ENCODE measurements at regions not wholly inside any gene's neighbourhood (a gene's known extent, or its start where the extent isn't known, plus 50 kb on each side); places are given as distances from the start of the nearest gene placed in this dataset.

DNA sequence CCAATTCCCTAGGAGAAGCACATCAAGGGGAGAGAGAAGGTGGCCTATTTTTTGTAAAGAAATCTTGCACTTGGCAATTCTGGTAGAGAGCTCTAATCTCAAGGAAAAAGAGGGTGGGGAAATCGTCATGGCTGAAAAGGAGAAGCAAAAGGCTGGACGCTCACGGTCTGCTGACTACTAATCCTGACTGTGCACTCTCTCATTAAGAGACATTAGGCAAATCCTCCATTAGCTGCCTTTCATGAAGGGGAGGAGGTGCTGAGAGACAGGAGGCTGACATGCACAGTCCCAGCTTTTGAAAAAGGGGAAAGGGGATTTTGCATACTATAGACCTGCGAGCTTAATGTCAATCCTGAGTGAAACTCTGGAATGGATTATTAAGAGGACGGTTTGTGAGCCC lies 170.0 kb downstream of the NR2F2 start:
- H3K27me3 ChIP-seq: no peaks in the 10 kb centered on the region
- H3K9me3 ChIP-seq (ENCODE audit: low read depth): no peaks in the 10 kb centered on the region
- TF ChIP-seq, protein P1, sequence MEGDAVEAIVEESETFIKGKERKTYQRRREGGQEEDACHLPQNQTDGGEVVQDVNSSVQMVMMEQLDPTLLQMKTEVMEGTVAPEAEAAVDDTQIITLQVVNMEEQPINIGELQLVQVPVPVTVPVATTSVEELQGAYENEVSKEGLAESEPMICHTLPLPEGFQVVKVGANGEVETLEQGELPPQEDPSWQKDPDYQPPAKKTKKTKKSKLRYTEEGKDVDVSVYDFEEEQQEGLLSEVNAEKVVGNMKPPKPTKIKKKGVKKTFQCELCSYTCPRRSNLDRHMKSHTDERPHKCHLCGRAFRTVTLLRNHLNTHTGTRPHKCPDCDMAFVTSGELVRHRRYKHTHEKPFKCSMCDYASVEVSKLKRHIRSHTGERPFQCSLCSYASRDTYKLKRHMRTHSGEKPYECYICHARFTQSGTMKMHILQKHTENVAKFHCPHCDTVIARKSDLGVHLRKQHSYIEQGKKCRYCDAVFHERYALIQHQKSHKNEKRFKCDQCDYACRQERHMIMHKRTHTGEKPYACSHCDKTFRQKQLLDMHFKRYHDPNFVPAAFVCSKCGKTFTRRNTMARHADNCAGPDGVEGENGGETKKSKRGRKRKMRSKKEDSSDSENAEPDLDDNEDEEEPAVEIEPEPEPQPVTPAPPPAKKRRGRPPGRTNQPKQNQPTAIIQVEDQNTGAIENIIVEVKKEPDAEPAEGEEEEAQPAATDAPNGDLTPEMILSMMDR (IDR thresholded peaks at IDR 0.05; ENCODE audit: low read depth, low read length): no peak
- H3K36me3 ChIP-seq: no peaks in the 10 kb centered on the region
- H3K27ac ChIP-seq: no peak overlapping the region
- no peaks in the 10 kb centered on the region for H3K4me1 ChIP-seq (ENCODE audit: low read depth)
- DNase-seq (ENCODE audit: low read depth in 1 of 2, low spot score in 1 of 2): no peak
- no peak overlapping the region for H3K4me3 ChIP-seq

DNA sequence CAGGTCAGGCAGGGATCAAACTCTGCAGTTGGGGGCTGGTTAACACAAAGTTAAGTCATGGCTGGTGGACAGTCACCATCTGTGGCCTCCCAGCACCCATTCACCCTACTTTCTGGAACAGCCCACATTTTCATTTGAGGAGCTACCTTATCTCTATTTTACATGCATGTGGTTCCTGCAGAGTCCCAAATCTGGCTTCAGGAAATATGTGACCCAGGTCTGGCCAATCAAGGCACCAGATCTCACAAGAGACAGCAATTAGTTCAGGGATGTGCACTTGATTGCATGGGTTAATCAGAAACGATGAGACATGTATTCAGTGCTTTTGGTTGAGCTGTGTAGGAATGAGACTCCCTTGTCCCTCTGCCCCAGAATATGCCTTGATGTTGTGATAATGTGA lies 170.9 kb downstream of the NR2F2 start:
- Histone ChIP-seq H3K27ac (no peak overlapping the region), H3K27me3 (no peaks in the 10 kb centered on the region), H3K36me3 (no peaks in the 10 kb centered on the region), H3K9me3 (ENCODE audit: low read depth) (no peaks in the 10 kb centered on the region), H3K4me1 (ENCODE audit: low read depth) (no peaks in the 10 kb centered on the region), H3K4me3 (no peak overlapping the region)
- DNase-seq (ENCODE audit: low read depth in 1 of 2, low spot score in 1 of 2): no peak
- TF ChIP-seq, protein P1 (IDR thresholded peaks at IDR 0.05; ENCODE audit: low read depth, low read length): no peak

DNA sequence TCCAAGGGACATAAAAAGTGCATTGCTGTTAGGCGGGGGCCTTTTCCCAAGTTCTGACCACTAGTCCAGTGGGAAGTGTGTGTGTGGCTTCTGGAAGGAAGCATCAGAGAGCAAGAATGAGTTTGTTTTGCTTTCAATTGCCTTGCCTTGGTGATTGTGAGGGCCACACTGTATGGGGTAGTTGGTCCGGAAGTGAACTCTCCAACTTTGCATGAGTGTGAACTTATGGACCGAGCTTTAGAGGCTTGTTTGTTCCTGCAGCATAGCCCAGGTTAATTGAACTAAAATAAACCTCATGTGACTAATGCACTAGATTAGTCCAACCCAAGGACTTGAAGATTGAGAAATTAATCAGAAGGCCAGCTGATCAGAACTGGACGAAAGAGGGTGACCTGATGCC lies 171.7 kb downstream of the NR2F2 start:
- no peaks in the 10 kb centered on the region for H3K4me1 ChIP-seq (ENCODE audit: low read depth)
- H3K27me3 ChIP-seq: no peaks in the 10 kb centered on the region
- no peak for DNase-seq (ENCODE audit: low read depth in 1 of 2, low spot score in 1 of 2)
- no peaks in the 10 kb centered on the region for H3K9me3 ChIP-seq (ENCODE audit: low read depth)
- H3K36me3 ChIP-seq: no peaks in the 10 kb centered on the region
- TF ChIP-seq, protein P1 (IDR thresholded peaks at IDR 0.05; ENCODE audit: low read depth, low read length): no peak
- H3K27ac ChIP-seq: no peak overlapping the region
- no peak overlapping the region for H3K4me3 ChIP-seq

DNA sequence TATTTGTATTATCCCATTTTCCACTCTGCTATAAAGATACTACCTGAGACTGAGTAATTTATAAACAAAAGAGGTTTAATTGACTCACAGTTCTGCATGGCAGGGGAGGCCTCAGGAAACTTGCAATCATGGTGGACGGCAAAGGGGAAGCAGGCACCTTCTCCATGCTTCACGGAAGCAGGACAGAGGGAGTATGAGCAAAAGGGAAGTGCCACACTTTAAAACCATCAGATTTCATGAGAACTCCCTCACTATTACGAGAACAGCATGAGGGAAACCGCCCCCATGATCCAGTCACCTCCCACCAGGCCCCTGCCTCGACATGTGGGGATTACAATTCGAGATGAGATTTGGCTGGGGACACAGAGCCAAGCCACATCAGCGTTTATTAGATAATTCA lies 172.8 kb downstream of the NR2F2 start:
- H3K4me1 ChIP-seq (ENCODE audit: low read depth): no peaks in the 10 kb centered on the region
- H3K4me3 ChIP-seq: no peak overlapping the region
- no peaks in the 10 kb centered on the region for H3K9me3 ChIP-seq (ENCODE audit: low read depth)
- TF ChIP-seq, protein P1 (IDR thresholded peaks at IDR 0.05; ENCODE audit: low read depth, low read length): no peak
- no peaks in the 10 kb centered on the region for H3K36me3 ChIP-seq
- no peaks in the 10 kb centered on the region for H3K27me3 ChIP-seq
- no peak overlapping the region for H3K27ac ChIP-seq
- no peak for DNase-seq (ENCODE audit: low read depth in 1 of 2, low spot score in 1 of 2)

DNA sequence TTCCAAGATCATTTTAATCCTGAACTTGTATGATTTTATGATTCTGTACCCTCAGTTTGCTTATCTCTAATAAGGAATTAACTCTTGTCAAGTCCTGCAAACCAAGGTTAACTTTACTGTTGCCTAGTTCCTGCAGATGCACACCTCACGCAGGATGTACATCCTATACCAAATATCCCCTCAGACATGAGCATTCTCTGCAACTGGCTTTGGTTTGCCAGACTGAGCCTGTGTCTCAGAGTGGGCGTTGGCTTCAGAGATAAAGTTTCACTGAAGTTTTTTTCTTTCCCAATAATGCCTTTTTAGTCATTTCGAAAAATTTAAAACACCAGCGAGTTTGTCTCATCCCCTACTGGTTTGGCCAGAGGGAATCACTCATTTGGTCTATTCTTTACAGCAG lies 173.9 kb downstream of the NR2F2 start:
- Histone ChIP-seq H3K27ac (no peak overlapping the region), H3K9me3 (ENCODE audit: low read depth) (no peaks in the 10 kb centered on the region), H3K27me3 (no peaks in the 10 kb centered on the region), H3K36me3 (no peaks in the 10 kb centered on the region), H3K4me3 (no peak overlapping the region), H3K4me1 (ENCODE audit: low read depth) (no peaks in the 10 kb centered on the region)
- TF ChIP-seq, protein P1 (IDR thresholded peaks at IDR 0.05; ENCODE audit: low read depth, low read length): no peak
- DNase-seq (ENCODE audit: low read depth in 1 of 2, low spot score in 1 of 2): no peak

DNA sequence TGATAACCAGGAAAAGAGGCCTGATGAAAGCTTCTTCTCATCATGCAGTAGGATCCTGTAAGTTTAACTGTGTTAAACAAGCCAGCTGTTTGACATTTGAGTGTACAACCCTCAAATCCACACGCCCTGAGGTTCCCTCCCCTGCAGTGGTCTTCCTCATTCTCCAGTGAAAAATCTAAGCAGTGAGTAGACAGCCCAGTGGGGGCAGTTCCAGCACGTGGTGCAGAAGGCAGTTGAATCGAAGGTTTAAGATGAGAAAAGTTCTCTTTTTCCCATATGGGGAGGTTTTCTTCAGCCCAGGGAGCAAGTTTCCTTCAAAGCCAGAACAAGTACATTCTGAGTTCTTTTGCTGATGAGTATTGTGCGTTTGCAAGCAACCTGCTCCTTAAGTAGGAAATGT lies 174.5 kb downstream of the NR2F2 start:
- TF ChIP-seq, protein P1 (IDR thresholded peaks at IDR 0.05; ENCODE audit: low read depth, low read length): no peak
- DNase-seq (ENCODE audit: low read depth in 1 of 2, low spot score in 1 of 2): no peak
- no peaks in the 10 kb centered on the region for H3K4me1 ChIP-seq (ENCODE audit: low read depth)
- H3K36me3 ChIP-seq: no peaks in the 10 kb centered on the region
- no peak overlapping the region for H3K4me3 ChIP-seq
- H3K27me3 ChIP-seq: no peaks in the 10 kb centered on the region
- no peak overlapping the region for H3K27ac ChIP-seq
- no peaks in the 10 kb centered on the region for H3K9me3 ChIP-seq (ENCODE audit: low read depth)
